Hepatocyte (in vitro differentiated cells): ENCODE measurements at regions not wholly inside any gene's neighbourhood (a gene's known extent, or its start where the extent isn't known, plus 50 kb on each side); places are given as distances from the start of the nearest gene placed in this dataset.
"Not testable (repeated sequence)": the region's sequence is repeated elsewhere in the genome, so short reads cannot be mapped to it uniquely, and the experiment has no call there.

Experiments used
- DNase-seq: peaks from one replicate; pipeline ENCODE4 v3.0.0-alpha.2; 2016; ENCODE audit warnings: low spot score
- H2AFZ ChIP-seq: fragments of 200-600 bp; sonication (generic); 2 replicates; pipeline ENCODE4 v1.6.0; 2016; ENCODE audit warnings: antibody characterized with exemption, mild to moderate bottlenecking
- H3K27ac ChIP-seq: fragments of 200-600 bp; sonication (generic); 2 replicates; pipeline ENCODE4 v1.5.1; 2016; ENCODE audit warnings: mild to moderate bottlenecking
- H3K27me3 ChIP-seq: fragments of 200-600 bp; sonication (generic); 2 replicates; pipeline ENCODE4 v1.6.1; 2016
- H3K36me3 ChIP-seq: fragments of 200-600 bp; sonication (generic); replicated peaks from 2 replicates; pipeline ENCODE4 v1.5.1; 2016; ENCODE audit warnings: low read depth; ENCODE audit not compliant: insufficient read depth
- H3K4me1 ChIP-seq: fragments of 200-600 bp; sonication (generic); 2 replicates; pipeline ENCODE4 v1.5.1; 2016; ENCODE audit warnings: mild to moderate bottlenecking, moderate library complexity; ENCODE audit not compliant: insufficient read depth
- H3K4me2 ChIP-seq: fragments of 200-600 bp; sonication (generic); 2 replicates; pipeline ENCODE4 v1.6.0; 2016
- H3K4me3 ChIP-seq: fragments of 200-600 bp; sonication (generic); 2 replicates; pipeline ENCODE4 v1.5.1; 2016; ENCODE audit warnings: mild to moderate bottlenecking
- H3K79me2 ChIP-seq: fragments of 200-600 bp; sonication (generic); 2 replicates; pipeline ENCODE4 v1.6.0; 2017; ENCODE audit warnings: mild to moderate bottlenecking
- H3K9me2 ChIP-seq: fragments of 200-600 bp; sonication (generic); replicated peaks from 2 replicates; pipeline ENCODE4 v1.6.0; 2017; ENCODE audit warnings: mild to moderate bottlenecking; ENCODE audit not compliant: insufficient read depth
- H3K9me3 ChIP-seq: fragments of 200-600 bp; sonication (generic); 2 replicates; pipeline ENCODE4 v1.5.1; 2016; ENCODE audit warnings: low read depth, mild to moderate bottlenecking
- H4K20me1 ChIP-seq: fragments of 200-600 bp; sonication (generic); 2 replicates; pipeline ENCODE4 v1.6.0; 2016; ENCODE audit warnings: mild to moderate bottlenecking; ENCODE audit not compliant: insufficient read depth, poor library complexity, severe bottlenecking
- WGBS: methylation state at CpG from one replicate; pipeline ENCODE4 v1.1.6; 2016; ENCODE audit warnings: low lambda C conversion rate; ENCODE audit errors: missing lambda C conversion rate; 5-methylcytosine and 5-hydroxymethylcytosine counted together
- TF ChIP-seq, protein P1 (sequence below): fragments of 200-600 bp; sonication (generic); IDR thresholded peaks from 2 replicates; pipeline ENCODE4 v1.5.1; 2016; ENCODE audit warnings: antibody characterized with exemption, mild to moderate bottlenecking; ENCODE audit not compliant: poor library complexity

DNA sequence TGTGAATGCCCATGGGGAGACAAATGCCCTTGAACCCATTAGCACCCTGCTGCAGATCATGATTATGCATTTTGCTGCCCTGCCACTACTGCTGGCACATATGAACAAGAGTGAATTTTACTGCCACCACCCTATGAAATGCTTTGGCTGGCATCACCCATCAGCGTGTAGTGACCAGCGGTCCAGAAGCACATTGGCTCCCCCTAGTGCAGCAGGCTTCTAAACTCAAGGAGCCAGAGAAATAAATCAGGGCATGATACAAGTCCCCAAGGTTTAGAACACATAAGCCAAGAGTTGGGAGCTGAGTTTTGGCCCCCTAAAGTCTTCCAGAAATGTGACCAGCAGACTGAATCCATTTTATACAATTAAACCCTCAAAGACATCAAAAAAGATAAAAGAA is 899.4 kb downstream of the NAP1L3 start:
- H3K27ac ChIP-seq, H3K4me3 ChIP-seq, H3K27me3 ChIP-seq, H3K4me1 ChIP-seq, H2AFZ ChIP-seq, H4K20me1 ChIP-seq, H3K36me3 ChIP-seq, H3K4me2 ChIP-seq, H3K9me3 ChIP-seq, H3K79me2 ChIP-seq, H3K9me2 ChIP-seq: not testable (repeated sequence)
- WGBS = 48% methylated on average over 2 of the region's 2 CpGs
- DNase-seq = peak; percentile 18
- TF ChIP-seq, protein P1, sequence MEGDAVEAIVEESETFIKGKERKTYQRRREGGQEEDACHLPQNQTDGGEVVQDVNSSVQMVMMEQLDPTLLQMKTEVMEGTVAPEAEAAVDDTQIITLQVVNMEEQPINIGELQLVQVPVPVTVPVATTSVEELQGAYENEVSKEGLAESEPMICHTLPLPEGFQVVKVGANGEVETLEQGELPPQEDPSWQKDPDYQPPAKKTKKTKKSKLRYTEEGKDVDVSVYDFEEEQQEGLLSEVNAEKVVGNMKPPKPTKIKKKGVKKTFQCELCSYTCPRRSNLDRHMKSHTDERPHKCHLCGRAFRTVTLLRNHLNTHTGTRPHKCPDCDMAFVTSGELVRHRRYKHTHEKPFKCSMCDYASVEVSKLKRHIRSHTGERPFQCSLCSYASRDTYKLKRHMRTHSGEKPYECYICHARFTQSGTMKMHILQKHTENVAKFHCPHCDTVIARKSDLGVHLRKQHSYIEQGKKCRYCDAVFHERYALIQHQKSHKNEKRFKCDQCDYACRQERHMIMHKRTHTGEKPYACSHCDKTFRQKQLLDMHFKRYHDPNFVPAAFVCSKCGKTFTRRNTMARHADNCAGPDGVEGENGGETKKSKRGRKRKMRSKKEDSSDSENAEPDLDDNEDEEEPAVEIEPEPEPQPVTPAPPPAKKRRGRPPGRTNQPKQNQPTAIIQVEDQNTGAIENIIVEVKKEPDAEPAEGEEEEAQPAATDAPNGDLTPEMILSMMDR = peak; percentile 31

DNA sequence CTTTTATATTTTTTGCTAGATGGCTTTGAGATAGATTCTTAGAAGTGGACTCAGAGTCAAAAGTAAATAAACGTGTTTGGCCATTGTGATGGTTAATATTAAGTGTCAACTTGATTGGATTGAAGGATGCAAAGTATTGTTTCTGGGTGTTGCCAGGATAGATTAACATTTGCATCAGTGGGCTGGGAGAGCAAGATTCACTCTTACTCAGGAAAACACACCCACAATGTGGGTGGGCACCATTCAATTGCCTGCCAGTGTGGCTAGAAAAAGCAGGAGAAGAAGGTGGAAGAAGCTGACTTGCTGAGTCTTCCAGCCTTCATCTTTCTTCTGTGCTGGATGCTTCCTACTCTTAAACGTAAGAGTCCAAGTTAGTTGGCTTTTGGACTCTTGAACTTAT is 912.4 kb downstream of the NAP1L3 start:
- H3K79me2 ChIP-seq, H3K36me3 ChIP-seq, H3K9me2 ChIP-seq, H3K4me3 ChIP-seq, H3K4me1 ChIP-seq, H4K20me1 ChIP-seq, H3K27ac ChIP-seq, H3K9me3 ChIP-seq, H2AFZ ChIP-seq, H3K4me2 ChIP-seq, DNase-seq, H3K27me3 ChIP-seq: not testable (repeated sequence)
- 81% methylated on average over 2 of the region's 2 CpGs for WGBS
